Activated B cell treated with CpG ODN at 0.5 μM for 24 hours (primary cell): ENCODE measurements at regions not wholly inside any gene's neighbourhood (a gene's known extent, or its start where the extent isn't known, plus 50 kb on each side); places are given as distances from the start of the nearest gene placed in this dataset.

Experiments
- ATAC-seq: fragments of 200-7000 bp; cut with Tn5 transposase; one replicate; pipeline ENCODE4 v1.10.0; 2021; ENCODE audit warnings: low read depth, mild to moderate bottlenecking, moderate library complexity
- CTCF ChIA-PET: fragments of 350-600 bp; sonication (Branson Sonifier 250); formaldehyde crosslinking; loops from one replicate; lab custom pipeline; 2021; ENCODE audit warnings: antibody characterized with exemption; lab: Charles Lee
- POLR2A ChIA-PET: fragments of 350-600 bp; sonication (Branson Sonifier 250); formaldehyde crosslinking; loops from one replicate; lab custom pipeline; 2021; ENCODE audit warnings: antibody characterized with exemption; lab: Charles Lee
- DNase-seq: peaks from one replicate; pipeline ENCODE4 v3.0.0; 2022
- H3K27ac Mint-ChIP-seq: one replicate; pipeline ENCODE4 v1.8.0; 2020; ENCODE audit warnings: mixed read lengths
- H3K27me3 Mint-ChIP-seq: one replicate; pipeline ENCODE4 v1.8.0; 2021; ENCODE audit warnings: mixed read lengths
- H3K36me3 Mint-ChIP-seq: one replicate; pipeline ENCODE4 v1.8.0; 2021; ENCODE audit warnings: low read depth, mixed read lengths
- H3K4me1 Mint-ChIP-seq: one replicate; pipeline ENCODE4 v1.8.0; 2021; ENCODE audit warnings: mixed read lengths
- H3K4me3 Mint-ChIP-seq: one replicate; pipeline ENCODE4 v1.8.0; 2020; ENCODE audit warnings: mild to moderate bottlenecking, mixed read lengths
- H3K9me3 Mint-ChIP-seq: one replicate; pipeline ENCODE4 v1.8.0; 2020; ENCODE audit warnings: mixed read lengths
- CTCF ChIP-seq: fragments of 200-600 bp; IDR thresholded peaks from one replicate; pipeline ENCODE4 v1.8.0; 2022; ENCODE audit warnings: antibody characterized with exemption, mild to moderate bottlenecking
- intact Hi-C: fragments of 100-400 bp; cut with micrococcal nuclease; formaldehyde crosslinking; loops from one replicate; pipeline ENCODE4 v1.15.1; 2024

- no peaks in the 10 kb centered on the region for H3K27me3 Mint-ChIP-seq
- H3K9me3 Mint-ChIP-seq, result no peaks in the 10 kb centered on the region
- H3K4me3 Mint-ChIP-seq, result no peak overlapping the region
- TF ChIP-seq CTCF, result no peak
- intact Hi-C loops, result no loop called here
- H3K36me3 Mint-ChIP-seq, result peaks cover 15% of the 10 kb centered on the region
- peaks cover 13% of the 10 kb centered on the region for H3K4me1 Mint-ChIP-seq
- H3K27ac Mint-ChIP-seq, result no peak overlapping the region
- ChIA-PET CTCF (no interaction called here), POLR2A (no interaction called here)
- no peak for ATAC-seq
- no peak for DNase-seq
Measured at GRCh38 chr1:184896000-184896399, 78.3 kb downstream of the NIBAN1 start.

DNA sequence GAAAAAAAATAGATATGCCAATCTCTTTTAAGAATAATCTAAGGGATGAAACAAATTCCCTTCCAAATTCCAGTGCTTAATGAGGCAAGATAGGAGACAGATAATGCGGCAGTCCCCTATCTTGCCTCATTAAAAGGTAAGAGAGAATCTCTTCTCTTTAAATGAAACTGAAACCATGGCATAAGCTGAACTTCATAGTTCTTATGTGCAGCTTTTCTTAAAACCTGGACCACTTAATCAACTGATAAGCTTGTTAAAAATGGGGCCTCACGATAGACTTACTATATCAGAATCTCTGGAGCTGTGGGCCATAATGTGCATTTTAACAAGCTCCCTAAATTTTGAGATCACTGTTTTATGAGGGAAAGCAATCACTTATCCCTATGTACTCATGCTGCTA is 79.2 kb downstream of the NIBAN1 start:
- ChIA-PET POLR2A (no interaction called here), CTCF (no interaction called here)
- H3K4me1 Mint-ChIP-seq, result peaks cover 18% of the 10 kb centered on the region
- no peak overlapping the region for H3K27ac Mint-ChIP-seq
- no peak for ATAC-seq
- H3K9me3 Mint-ChIP-seq, result no peaks in the 10 kb centered on the region
- no peaks in the 10 kb centered on the region for H3K27me3 Mint-ChIP-seq
- no peak overlapping the region for H3K4me3 Mint-ChIP-seq
- intact Hi-C loops, result no loop called here
- H3K36me3 Mint-ChIP-seq, result peaks cover 15% of the 10 kb centered on the region
- TF ChIP-seq CTCF, result no peak
- DNase-seq, result no peak

- no peak for ATAC-seq
- POLR2A ChIA-PET, result no interaction called here
- Mint-ChIP-seq H3K9me3 (no peaks in the 10 kb centered on the region), H3K36me3 (peaks cover 13% of the 10 kb centered on the region), H3K4me1 (peaks cover 18% of the 10 kb centered on the region), H3K4me3 (no peak overlapping the region), H3K27me3 (no peaks in the 10 kb centered on the region), H3K27ac (no peak overlapping the region)
- TF ChIP-seq CTCF, result no peak
- intact Hi-C loops, result no loop called here
- DNase-seq, result no peak
- CTCF ChIA-PET, result no interaction called here
Measured at GRCh38 chr1:184893695-184894094, 80.6 kb downstream of the NIBAN1 start.

DNA sequence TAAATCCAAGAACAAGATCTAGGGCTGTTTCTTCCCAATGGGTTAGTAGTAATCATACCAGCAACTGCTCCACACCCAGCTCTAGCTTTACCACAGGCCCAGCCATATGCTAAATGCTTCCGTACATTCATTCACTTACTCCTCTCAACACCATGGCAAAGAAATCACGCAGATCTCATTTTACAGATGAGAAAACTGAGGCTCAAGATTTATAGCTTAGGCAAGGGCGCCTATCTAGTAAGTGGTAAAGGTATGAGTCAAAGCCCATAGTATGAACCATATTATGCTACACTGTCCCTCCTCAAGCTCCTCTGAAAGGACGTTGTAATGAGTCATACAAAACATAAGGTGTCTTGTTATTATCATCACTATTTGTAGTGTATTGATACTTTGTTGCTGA is 82.2 kb downstream of the NIBAN1 start:
- intact Hi-C loops, result no loop called here
- H3K4me3 Mint-ChIP-seq, result no peak overlapping the region
- H3K27ac Mint-ChIP-seq, result no peak overlapping the region
- no peaks in the 10 kb centered on the region for H3K9me3 Mint-ChIP-seq
- DNase-seq (no peak), ATAC-seq (no peak)
- H3K4me1 Mint-ChIP-seq, result peaks cover 18% of the 10 kb centered on the region
- TF ChIP-seq CTCF, result no peak
- ChIA-PET CTCF (interaction anchor here (1.1 kb wide), 1 partner anchor 9 kb away, joined by 3 read pairs; no protein-coding TSS in a partner anchor), POLR2A (interaction anchor here (0.6 to 0.9 kb wide), 3 partner anchors 23 to 78 kb away, joined by 3 read pairs; no protein-coding TSS in a partner anchor)
- H3K27me3 Mint-ChIP-seq, result no peaks in the 10 kb centered on the region
- H3K36me3 Mint-ChIP-seq, result peaks cover 5% of the 10 kb centered on the region

DNA sequence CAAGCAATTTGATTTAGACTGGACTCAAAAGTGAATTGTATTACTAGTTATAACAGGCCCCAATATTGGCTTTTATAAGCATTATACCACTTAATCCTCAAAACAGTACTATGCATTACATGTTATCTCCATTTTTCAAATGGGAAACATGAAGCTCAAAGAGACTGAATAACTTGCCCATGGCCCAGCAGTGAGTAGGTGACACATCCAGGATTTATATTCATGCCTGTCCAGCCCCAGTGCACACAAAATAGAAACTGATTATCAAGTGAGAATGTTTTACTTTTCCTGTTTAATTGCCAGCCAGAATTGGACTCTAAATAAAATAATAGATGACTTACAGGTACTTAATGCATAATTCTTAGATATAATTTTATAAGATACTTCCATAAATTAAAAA is 82.9 kb downstream of the NIBAN1 start:
- ATAC-seq (no peak), DNase-seq (no peak)
- no peak overlapping the region for H3K4me3 Mint-ChIP-seq
- ChIA-PET CTCF (interaction anchor here (1.1 kb wide), 1 partner anchor 8 kb away, joined by 3 read pairs; no protein-coding TSS in a partner anchor), POLR2A (interaction anchor here (0.6 to 0.9 kb wide), 2 partner anchors 49 to 79 kb away, joined by 3 read pairs; no protein-coding TSS in a partner anchor)
- no peaks in the 10 kb centered on the region for H3K9me3 Mint-ChIP-seq
- peaks cover 18% of the 10 kb centered on the region for H3K4me1 Mint-ChIP-seq
- peaks cover 3% of the 10 kb centered on the region for H3K36me3 Mint-ChIP-seq
- intact Hi-C loops, result no loop called here
- H3K27me3 Mint-ChIP-seq, result no peaks in the 10 kb centered on the region
- H3K27ac Mint-ChIP-seq, result no peak overlapping the region
- no peak for TF ChIP-seq CTCF
